ENCODE measurements at regions not wholly inside any gene's neighbourhood (a gene's known extent, or its start where the extent isn't known, plus 50 kb on each side); places are given as distances from the start of the nearest gene placed in this dataset.

DNA sequence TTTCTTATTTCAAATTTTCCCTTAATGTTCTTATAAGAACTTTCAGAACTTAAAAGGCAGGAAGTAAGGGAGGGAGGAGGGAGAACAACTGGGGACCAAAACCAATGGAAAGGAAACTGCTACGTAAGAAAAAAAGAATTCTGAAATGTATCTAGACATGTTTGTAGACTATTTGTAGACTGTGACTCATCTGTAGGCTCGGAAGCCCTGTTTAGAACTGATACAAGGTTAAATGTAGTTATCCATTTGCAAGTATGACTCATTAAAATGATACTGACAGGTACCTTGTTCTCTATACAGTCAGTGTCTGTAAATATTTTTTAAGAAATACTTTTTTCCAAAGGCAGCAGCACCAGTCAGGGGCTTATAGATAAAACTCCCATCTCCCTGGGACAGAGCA, 202.0 kb downstream of the DHX15 start:
- TF ChIP-seq, protein P1, sequence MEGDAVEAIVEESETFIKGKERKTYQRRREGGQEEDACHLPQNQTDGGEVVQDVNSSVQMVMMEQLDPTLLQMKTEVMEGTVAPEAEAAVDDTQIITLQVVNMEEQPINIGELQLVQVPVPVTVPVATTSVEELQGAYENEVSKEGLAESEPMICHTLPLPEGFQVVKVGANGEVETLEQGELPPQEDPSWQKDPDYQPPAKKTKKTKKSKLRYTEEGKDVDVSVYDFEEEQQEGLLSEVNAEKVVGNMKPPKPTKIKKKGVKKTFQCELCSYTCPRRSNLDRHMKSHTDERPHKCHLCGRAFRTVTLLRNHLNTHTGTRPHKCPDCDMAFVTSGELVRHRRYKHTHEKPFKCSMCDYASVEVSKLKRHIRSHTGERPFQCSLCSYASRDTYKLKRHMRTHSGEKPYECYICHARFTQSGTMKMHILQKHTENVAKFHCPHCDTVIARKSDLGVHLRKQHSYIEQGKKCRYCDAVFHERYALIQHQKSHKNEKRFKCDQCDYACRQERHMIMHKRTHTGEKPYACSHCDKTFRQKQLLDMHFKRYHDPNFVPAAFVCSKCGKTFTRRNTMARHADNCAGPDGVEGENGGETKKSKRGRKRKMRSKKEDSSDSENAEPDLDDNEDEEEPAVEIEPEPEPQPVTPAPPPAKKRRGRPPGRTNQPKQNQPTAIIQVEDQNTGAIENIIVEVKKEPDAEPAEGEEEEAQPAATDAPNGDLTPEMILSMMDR (IDR thresholded peaks at IDR 0.05 in 4 of 5, conservative IDR thresholded peaks at IDR 0.05 in 1 of 5): no peak
- TF ChIP-seq POLR2A (IDR thresholded peaks at IDR 0.05): no peak
